D341Med (cell line): ENCODE measurements at regions not wholly inside any gene's neighbourhood (a gene's known extent, or its start where the extent isn't known, plus 50 kb on each side); places are given as distances from the start of the nearest gene placed in this dataset.

Source experiments
- DNase-seq: peaks from one replicate; pipeline ENCODE4 v3.0.0; 2012; ENCODE audit warnings: low spot score

DNA sequence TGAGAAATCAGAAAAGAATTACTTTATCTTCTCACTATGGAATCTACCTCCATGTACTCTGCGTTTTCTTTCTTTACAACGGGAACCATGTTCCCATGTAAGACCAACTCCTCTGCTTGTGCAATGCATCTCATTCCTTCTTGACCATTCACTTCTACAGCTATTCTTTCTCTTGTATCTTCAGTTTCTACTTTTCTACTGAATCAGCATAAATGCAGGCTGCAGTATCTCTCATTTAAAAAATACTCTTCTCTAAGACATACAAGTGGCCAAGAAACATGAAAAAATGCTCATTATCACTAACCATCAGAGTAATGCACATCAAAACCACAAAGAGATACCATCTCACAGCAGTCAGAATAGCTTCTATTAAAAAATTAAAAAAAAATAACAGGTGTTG lies 74.1 kb upstream of the NANOGP8 start:
- DNase-seq: no peak

DNA sequence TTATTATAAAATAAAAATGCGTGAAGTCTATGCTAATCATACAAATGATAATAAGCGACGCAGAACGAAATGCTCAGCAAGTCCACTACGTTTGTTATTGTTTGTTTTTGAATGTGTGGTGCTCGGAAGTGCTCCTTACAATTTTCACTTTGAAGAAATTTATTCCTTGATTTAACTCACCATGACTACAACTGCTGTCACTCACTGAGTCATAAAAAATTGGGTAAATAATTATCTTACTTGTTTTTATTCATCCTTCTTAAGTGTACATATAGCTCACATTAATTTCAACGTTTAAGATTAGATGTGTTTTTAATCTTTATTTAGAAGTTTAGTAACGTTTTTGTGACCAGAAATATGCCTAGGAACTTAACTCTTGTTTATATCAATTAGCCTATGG lies 66.7 kb upstream of the NANOGP8 start:
- DNase-seq: no peak

DNA sequence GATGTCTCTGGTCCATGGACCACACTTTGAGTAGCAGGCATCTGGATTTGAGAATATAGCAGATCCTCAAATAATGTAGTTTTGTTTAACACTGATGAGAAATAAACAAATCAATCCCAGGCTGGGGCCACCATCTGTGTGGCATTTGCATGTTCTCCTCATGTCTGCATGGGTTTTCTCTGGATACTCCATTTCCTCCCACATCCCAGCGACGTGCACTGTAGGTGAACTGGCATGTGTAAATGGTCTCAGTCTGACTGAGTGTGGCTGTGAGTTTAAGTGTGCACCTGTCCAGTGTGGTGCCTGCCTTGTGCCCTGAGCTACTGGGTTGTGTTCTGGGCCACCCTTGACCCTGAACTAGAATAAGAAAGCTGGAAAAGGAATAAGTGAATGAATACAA lies 66.3 kb upstream of the NANOGP8 start:
- no peak for DNase-seq

DNA sequence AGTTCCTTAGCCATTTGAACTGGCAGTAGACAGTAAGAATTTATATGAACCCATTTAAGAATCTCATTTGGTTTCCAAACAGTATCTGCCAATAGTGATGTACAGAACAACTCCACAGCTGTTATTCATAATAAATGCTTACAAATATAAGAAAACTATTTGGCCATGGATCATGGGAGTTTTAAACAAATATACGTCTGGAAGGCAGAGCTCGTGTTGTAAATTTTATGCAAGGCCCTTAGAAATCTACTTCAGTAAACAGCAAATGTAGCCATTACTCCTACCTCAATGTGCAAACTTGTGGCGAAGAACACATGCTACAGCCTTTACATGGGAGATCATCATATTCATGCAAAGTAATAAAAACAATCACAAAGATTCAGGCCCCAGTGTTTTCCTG lies 65.3 kb upstream of the NANOGP8 start:
- no peak for DNase-seq

DNA sequence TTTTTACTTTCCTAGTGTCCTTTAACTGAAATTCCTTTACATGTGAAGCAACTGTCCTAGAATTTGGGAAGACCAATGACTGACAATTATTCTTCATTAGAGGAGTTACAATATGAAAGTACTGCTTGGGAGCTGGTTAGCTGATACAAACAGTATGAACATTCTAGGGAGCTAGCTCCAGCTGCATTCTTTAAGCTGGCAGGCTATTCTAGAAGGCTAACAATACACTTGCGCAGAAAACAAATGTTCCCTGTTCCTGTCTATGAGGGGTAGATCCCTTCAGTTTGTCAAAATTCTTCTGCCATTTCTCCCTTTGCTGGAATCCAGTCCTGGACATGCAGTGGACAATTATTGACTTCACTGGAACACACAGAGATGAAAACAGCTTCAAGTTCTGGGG lies 60.2 kb upstream of the NANOGP8 start:
- no peak for DNase-seq

DNA sequence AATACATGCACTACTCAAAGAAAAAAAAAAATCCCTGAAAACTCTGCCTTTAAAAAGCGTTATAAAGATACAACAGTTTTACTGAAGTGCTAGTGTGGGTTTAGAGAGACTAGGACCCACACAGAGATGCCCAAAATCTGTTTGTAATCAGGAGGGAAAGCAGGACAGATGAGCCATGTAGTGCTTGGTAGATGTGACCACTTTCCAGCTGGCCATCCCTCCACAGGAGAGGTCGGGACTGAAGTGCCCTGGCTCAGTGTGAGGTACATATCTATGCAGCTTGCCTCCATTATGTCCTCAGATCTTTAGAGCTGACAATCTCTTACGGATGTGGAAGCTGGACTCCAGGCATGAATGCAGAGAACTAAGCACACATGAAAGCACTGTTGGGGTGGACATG lies 57.5 kb upstream of the NANOGP8 start:
- DNase-seq: no peak

DNA sequence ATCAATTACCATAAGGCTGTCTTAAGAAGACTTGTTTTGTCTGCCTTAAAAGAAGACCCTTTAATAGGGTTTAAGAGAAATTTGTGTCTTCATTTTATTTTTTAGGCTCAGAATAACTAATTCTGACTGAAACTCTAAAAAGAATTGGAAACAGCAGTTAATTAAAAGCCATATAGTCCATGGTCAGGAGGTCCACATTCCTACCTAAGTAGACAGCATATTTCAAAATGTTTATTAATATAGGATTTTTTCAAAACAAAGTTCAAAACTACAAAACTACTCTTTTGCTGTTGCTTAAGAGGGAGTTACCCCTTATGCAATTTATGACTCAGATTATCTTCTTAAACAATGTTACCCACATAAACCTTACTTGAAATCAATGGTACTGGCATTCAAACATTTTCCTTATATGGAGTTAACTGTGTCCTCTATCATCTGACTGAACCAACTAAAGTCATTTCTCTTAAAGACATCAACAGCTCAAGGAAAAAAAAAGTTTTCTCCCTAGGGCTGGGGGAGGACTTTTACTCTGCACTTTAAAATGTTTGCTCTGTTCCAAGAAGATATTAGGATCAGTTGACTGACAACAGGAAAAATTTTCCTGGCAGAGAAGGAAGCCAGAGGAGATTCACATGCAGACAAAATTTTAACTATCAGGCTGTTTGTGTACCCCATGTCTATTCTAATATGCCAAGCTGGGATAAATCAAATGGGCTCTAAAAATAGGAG lies 56.8 kb upstream of the NANOGP8 start:
- no peak for DNase-seq

DNA sequence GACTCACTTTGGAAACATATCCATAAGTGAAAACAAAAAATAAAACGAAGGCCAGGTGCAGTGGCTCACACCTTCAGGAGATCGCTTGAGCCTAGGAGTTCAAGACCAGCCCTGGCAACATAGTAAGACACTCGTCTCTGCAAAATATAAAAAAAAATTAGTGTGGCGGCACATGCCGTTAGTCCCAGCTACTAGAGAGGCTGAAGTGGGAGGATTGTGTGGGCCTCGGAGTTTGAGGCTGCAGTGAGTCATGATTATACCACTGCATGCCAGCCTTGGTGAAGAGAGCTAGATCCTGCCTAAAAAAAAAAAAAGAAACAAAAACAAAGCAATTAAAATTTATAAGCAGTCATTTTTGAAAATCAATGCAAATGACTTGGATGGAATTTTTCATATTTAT lies 54.7 kb upstream of the NANOGP8 start:
- no peak for DNase-seq

DNA sequence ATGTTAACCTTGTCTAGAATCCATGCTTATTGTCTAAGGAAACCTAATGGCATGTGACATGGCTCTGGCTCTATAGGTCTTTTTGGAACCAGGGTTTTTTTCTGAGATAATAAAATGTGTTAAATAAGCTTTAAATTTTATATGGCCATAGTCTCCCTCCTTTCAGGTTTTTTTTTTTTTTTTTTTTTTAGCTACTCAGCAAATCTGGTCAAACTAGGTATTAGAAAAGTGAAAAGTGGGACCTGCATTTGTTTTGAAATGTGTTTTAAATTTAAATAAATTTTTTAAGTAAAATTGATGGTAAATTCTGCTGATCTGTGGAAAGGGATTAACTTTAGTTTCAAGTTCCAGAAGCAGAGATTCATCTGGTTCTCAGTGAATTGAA lies 52.1 kb upstream of the NANOGP8 start:
- DNase-seq: no peak

DNA sequence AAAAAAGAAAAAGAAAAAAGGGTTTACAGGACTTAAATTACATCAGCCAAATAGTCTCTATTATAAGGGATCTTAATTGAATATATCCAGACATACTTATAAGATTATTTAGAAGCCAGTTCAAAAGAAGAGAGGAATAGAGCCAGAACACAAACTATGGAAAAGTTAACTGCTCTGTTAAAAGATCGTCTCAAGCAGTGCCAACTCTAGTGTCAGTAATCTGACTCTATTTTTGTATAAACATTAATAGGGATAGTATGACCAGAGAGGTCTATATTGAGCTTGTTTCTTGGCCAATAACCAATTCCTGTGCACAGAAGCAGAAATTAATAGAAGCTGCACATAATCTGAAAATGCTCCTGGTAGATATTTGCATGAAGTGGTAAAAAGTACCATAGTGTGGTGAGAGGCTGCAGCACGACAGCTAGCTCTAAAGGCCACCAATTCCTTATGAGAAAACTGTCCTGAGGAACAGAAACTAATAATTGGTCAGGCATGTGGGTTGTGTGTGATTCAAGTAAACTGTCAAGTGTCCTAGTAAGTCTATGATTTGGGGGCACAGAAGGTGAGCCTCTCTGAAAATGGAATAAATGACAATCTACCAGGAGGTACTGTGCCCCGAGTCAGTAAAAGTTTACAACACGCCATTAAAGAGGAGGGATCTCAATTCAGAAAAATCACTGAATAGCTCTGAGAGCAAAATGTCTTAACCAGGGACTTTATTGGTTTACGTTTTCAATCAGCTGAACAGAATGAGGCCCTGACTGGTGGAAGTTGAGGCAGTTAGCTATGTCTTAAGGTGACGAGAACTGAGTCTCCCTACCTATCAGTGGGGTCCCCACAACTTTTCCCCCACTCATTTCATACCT lies 51.5 kb upstream of the NANOGP8 start:
- no peak for DNase-seq
